Panc1 (cell line): ENCODE measurements at regions not wholly inside any gene's neighbourhood (a gene's known extent, or its start where the extent isn't known, plus 50 kb on each side); places are given as distances from the start of the nearest gene placed in this dataset.

Source experiments
- ATAC-seq: fragments of 200-7000 bp; cut with Tn5 transposase; 2 replicates; pipeline ENCODE4 v1.9.1; 2020; ENCODE audit warnings: mild to moderate bottlenecking, moderate library complexity
- BruUV-seq: library from RNA; stranded (reverse); fragments of 400-500 nt; replicated peaks from 2 replicates; lab custom pipeline; 2021; lab: Mats Ljungman, UMichigan
- CTCF ChIA-PET: fragments of 300-600 bp; sonication (Branson Sonifier 250); formaldehyde crosslinking; loops from one replicate; lab custom pipeline; 2022; ENCODE audit warnings: antibody characterized with exemption; lab: Charles Lee
- POLR2A ChIA-PET: fragments of 300-600 bp; sonication (Branson Sonifier 250); formaldehyde crosslinking; loops from one replicate; lab custom pipeline; 2022; ENCODE audit warnings: antibody characterized with exemption; lab: Charles Lee
- DNase-seq: peaks from one replicate; pipeline ENCODE4 v3.0.0-alpha.2; 2010; ENCODE audit warnings: low read depth, low spot score
- H3K27ac ChIP-seq: 2 replicates; pipeline ENCODE4 v1.5.1; 2011; ENCODE audit warnings: mild to moderate bottlenecking, low read length, inconsistent platforms
- H3K27me3 ChIP-seq: fragments of 200-500 bp; sonication (Bioruptor generic); 2 replicates; pipeline ENCODE4 v1.6.0; 2014; ENCODE audit warnings: low read length, inconsistent platforms; ENCODE audit not compliant: control insufficient read depth, insufficient read depth
- H3K36me3 ChIP-seq: fragments of 200-500 bp; sonication (Bioruptor generic); 2 replicates; pipeline ENCODE4 v1.5.1; 2014; ENCODE audit warnings: inconsistent platforms, mild to moderate bottlenecking, low read length, moderate library complexity; ENCODE audit not compliant: control insufficient read depth, insufficient read depth
- H3K4me1 ChIP-seq: 2 replicates; pipeline ENCODE4 v1.5.1; 2011; ENCODE audit warnings: inconsistent platforms, mild to moderate bottlenecking, low read length, moderate library complexity; ENCODE audit not compliant: control insufficient read depth, insufficient read depth
- H3K4me3 ChIP-seq, 2 experiments: 2 replicates each; pipeline ENCODE4 v1.5.1; 2011 to 2012; ENCODE audit warnings: low read depth in 2 of 2, low read length in 2 of 2, mild to moderate bottlenecking in 2 of 2, inconsistent platforms in 1 of 2, moderate library complexity in 1 of 2
- H3K9me3 ChIP-seq: fragments of 200-500 bp; sonication (Bioruptor generic); 2 replicates; pipeline ENCODE4 v1.5.1; 2014; ENCODE audit warnings: low read depth, mild to moderate bottlenecking, inconsistent platforms, low read length, moderate library complexity; ENCODE audit not compliant: control insufficient read depth, insufficient read depth
- CTCF ChIP-seq: fragments of 450-650 bp; IDR thresholded peaks from 2 replicates; pipeline ENCODE4 v1.5.1; 2017; ENCODE audit warnings: mild to moderate bottlenecking
- POLR2AphosphoS5 ChIP-seq: IDR thresholded peaks from 2 replicates; pipeline ENCODE4 v1.6.1; 2012; ENCODE audit warnings: mild to moderate bottlenecking, low read depth, low read length, moderate library complexity
- REST ChIP-seq, 2 experiments: IDR thresholded peaks; 2 replicates each; pipeline ENCODE4 v1.6.1; 2011 to 2012; ENCODE audit warnings: low read depth in 2 of 2, control low read depth in 1 of 2, low read length in 1 of 2, mild to moderate bottlenecking in 1 of 2, moderate library complexity in 1 of 2; ENCODE audit not compliant: insufficient read depth in 1 of 2
- SIN3A ChIP-seq: IDR thresholded peaks from 2 replicates; pipeline ENCODE4 v1.6.1; 2012; ENCODE audit warnings: low read depth, mild to moderate bottlenecking, low read length, moderate library complexity, borderline replicate concordance; ENCODE audit not compliant: insufficient read depth
- TCF7L2 ChIP-seq: IDR thresholded peaks from 2 replicates; pipeline ENCODE4 v1.6.1; 2011; ENCODE audit warnings: mild to moderate bottlenecking, low read depth, low read length, inconsistent platforms
- in situ Hi-C: cut with HindIII; loops from 2 replicates; pipeline ENCODE4 v1.10.0; 2016; ENCODE audit warnings: low sequenced_read_pairs, low pct_unique_long_range_greater_than_20kb
- intact Hi-C: fragments of 100-400 bp; cut with micrococcal nuclease; formaldehyde crosslinking; loops from one replicate; pipeline ENCODE4 v1.10.0; 2022; ENCODE audit not compliant: unreplicated experiment

GRCh38 chr2:196334710-196335109 is 163.3 kb upstream of the STK17B start:
- POLR2A ChIA-PET: no interaction called here
- Histone ChIP-seq H3K27me3 (no peaks in the 10 kb centered on the region), H3K9me3 (no peaks in the 10 kb centered on the region), H3K4me3 (no peak overlapping the region), H3K4me1 (peaks cover 47% of the 10 kb centered on the region), H3K27ac (peak overlapping the region; percentile 87), H3K36me3 (no peaks in the 10 kb centered on the region)
- ATAC-seq (peak; percentile 59), DNase-seq (no peak)
- CTCF ChIA-PET: interaction anchor here (1.2 kb wide), 1 partner anchor 37 kb away, joined by 3 read pairs; no protein-coding TSS in a partner anchor
- no TSS peak for BruUV-seq
- in situ Hi-C loops: no loop called here
- TF ChIP-seq SIN3A (no peak), TCF7L2 (no peak), REST (IDR thresholded peaks at IDR 0.05; ENCODE audit: insufficient read depth in 1 of 2, low read depth in 2 of 2, low read length in 1 of 2) (no peak), POLR2AphosphoS5 (no peak), CTCF (no peak)
- intact Hi-C loops: loop anchor here (5.0 kb wide), 1 partner anchor 257 kb away; no protein-coding TSS in a partner anchor

- Histone ChIP-seq H3K4me1 (peaks cover 47% of the 10 kb centered on the region), H3K27ac (peak overlapping the region; percentile 87), H3K27me3 (no peaks in the 10 kb centered on the region), H3K9me3 (no peaks in the 10 kb centered on the region), H3K4me3 (no peak overlapping the region), H3K36me3 (no peaks in the 10 kb centered on the region)
- in situ Hi-C loops (no loop called here), intact Hi-C loops (loop anchor here (5.0 kb wide), 1 partner anchor 258 kb away; no protein-coding TSS in a partner anchor)
- ATAC-seq (peak; percentile 92), DNase-seq (peak; percentile 45)
- ChIA-PET POLR2A (interaction anchor here (0.6 kb wide), 1 partner anchor 118 kb away, joined by 4 read pairs; no protein-coding TSS in a partner anchor), CTCF (interaction anchor here (1.2 kb wide), 1 partner anchor 38 kb away, joined by 3 read pairs; no protein-coding TSS in a partner anchor)
- no peak for TF ChIP-seq SIN3A
- TF ChIP-seq REST (IDR thresholded peaks at IDR 0.05; ENCODE audit: insufficient read depth in 1 of 2, low read depth in 2 of 2, low read length in 1 of 2): no peak; a peak in 1 of 4 replicates
- no peak for TF ChIP-seq TCF7L2
- TF ChIP-seq CTCF: no peak
- TF ChIP-seq POLR2AphosphoS5: peak; percentile 53; the same call in 1 of the 2 replicates
- no TSS peak for BruUV-seq
Measured at GRCh38 chr2:196335221-196335634, 163.8 kb upstream of the STK17B start.
